CD14-positive monocyte (primary cell): ENCODE measurements at regions not wholly inside any gene's neighbourhood (a gene's known extent, or its start where the extent isn't known, plus 50 kb on each side); places are given as distances from the start of the nearest gene placed in this dataset.

Experiments used
- DNase-seq, 3 donors: peaks; one replicate each; pipeline ENCODE4 v3.0.0-alpha.2; 2011 to 2022
- H2AFZ ChIP-seq: 2 replicates; pipeline ENCODE4 v1.6.0; 2012; ENCODE audit warnings: mild to moderate bottlenecking, low read depth, low read length, inconsistent platforms; ENCODE audit not compliant: insufficient read depth, poor library complexity, severe bottlenecking
- H3K27ac ChIP-seq, 2 donors: 1 replicate in 1 of 2; 2 replicates in 1 of 2; pipeline ENCODE4 v1.5.1; 2012 to 2013; ENCODE audit warnings: low read length in 2 of 2, control low read depth in 1 of 2, inconsistent platforms in 1 of 2, low read depth in 1 of 2, mild to moderate bottlenecking in 1 of 2
- H3K27me3 ChIP-seq, 2 donors: one replicate each; pipeline versions ENCODE4 v1.6.0 to v1.6.1; 2011 to 2013; ENCODE audit warnings: low read length in 2 of 2; ENCODE audit not compliant: control insufficient read depth in 2 of 2, insufficient read depth in 2 of 2
- H3K36me3 ChIP-seq, 2 donors: replicated peaks in 1 of 2; 1 replicate in 1 of 2; 2 replicates in 1 of 2; pipeline versions ENCODE4 v1.5.1 to v1.6.1; 2012 to 2013; ENCODE audit warnings: low read length in 2 of 2, control low read depth in 1 of 2, inconsistent platforms in 1 of 2, mild to moderate bottlenecking in 1 of 2; ENCODE audit not compliant: insufficient read depth in 2 of 2, control insufficient read depth in 1 of 2
- H3K4me1 ChIP-seq, 2 donors: 1 replicate in 1 of 2; 2 replicates in 1 of 2; pipeline versions ENCODE4 v1.5.1 to v1.6.1; 2012 to 2013; ENCODE audit warnings: low read length in 2 of 2, control low read depth in 1 of 2, inconsistent platforms in 1 of 2, mild to moderate bottlenecking in 1 of 2, moderate library complexity in 1 of 2; ENCODE audit not compliant: insufficient read depth in 2 of 2, control insufficient read depth in 1 of 2
- H3K4me2 ChIP-seq: replicated peaks from 2 replicates; pipeline ENCODE3; 2012; ENCODE audit warnings: low read length, moderate library complexity, mild to moderate bottlenecking; ENCODE audit not compliant: poor library complexity, severe bottlenecking; ENCODE audit errors: extremely low read depth
- H3K4me3 ChIP-seq, 3 experiments: fragments of 200-600 bp in 1 of 3; sonication (generic) in 1 of 3; replicated peaks in 1 of 3; 1 replicate in 2 of 3; 2 replicates in 1 of 3; pipeline ENCODE4 v1.5.1; 2011 to 2013; ENCODE audit warnings: low read length in 3 of 3, mild to moderate bottlenecking in 3 of 3, control low read depth in 2 of 3, low read depth in 2 of 3, inconsistent platforms in 1 of 3, moderate library complexity in 1 of 3
- H3K79me2 ChIP-seq: 2 replicates; pipeline ENCODE4 v1.6.0; 2012; ENCODE audit warnings: mild to moderate bottlenecking, control low read depth, inconsistent platforms, low read length, moderate library complexity; ENCODE audit not compliant: insufficient read depth
- H3K9ac ChIP-seq: 2 replicates; pipeline ENCODE4 v1.6.0; 2017; ENCODE audit warnings: low read length, mild to moderate bottlenecking; ENCODE audit not compliant: insufficient read depth, poor library complexity, severe bottlenecking
- H3K9me3 ChIP-seq, 2 donors: replicated peaks in 1 of 2; 1 replicate in 1 of 2; 2 replicates in 1 of 2; pipeline versions ENCODE4 v1.5.1 to v1.6.1; 2012 to 2013; ENCODE audit warnings: low read length in 2 of 2, control low read depth in 1 of 2; ENCODE audit not compliant: control insufficient read depth in 1 of 2, insufficient read depth in 1 of 2
- H4K20me1 ChIP-seq: 2 replicates; pipeline ENCODE4 v1.6.0; 2012; ENCODE audit warnings: mild to moderate bottlenecking, low read length, control low read depth, moderate library complexity; ENCODE audit not compliant: insufficient read depth
- H3K27ac Mint-ChIP-seq, 7 donors: one replicate each; pipeline ENCODE4 v1.8.0; 2020; ENCODE audit warnings: mild to moderate bottlenecking in 7 of 7, mixed read lengths in 7 of 7, moderate library complexity in 6 of 7, inconsistent platforms in 2 of 7
- H3K27me3 Mint-ChIP-seq, 3 donors: one replicate each; pipeline ENCODE4 v1.8.0; 2021 to 2022; ENCODE audit warnings: low read depth in 3 of 3, mild to moderate bottlenecking in 3 of 3, mixed read lengths in 3 of 3, moderate library complexity in 3 of 3, inconsistent platforms in 1 of 3
- H3K36me3 Mint-ChIP-seq, 2 donors: one replicate each; pipeline ENCODE4 v1.8.0; 2020; ENCODE audit warnings: mixed read lengths in 2 of 2, inconsistent platforms in 1 of 2, mild to moderate bottlenecking in 1 of 2
- H3K4me1 Mint-ChIP-seq: one replicate; pipeline ENCODE4 v1.8.0; 2020; ENCODE audit warnings: mild to moderate bottlenecking, mixed read lengths
- H3K4me3 Mint-ChIP-seq, 2 donors: one replicate each; pipeline ENCODE4 v1.8.0; 2020; ENCODE audit warnings: mild to moderate bottlenecking in 2 of 2, mixed read lengths in 2 of 2, moderate library complexity in 1 of 2
- H3K9me3 Mint-ChIP-seq, 7 donors: one replicate each; pipeline ENCODE4 v1.8.0; 2020 to 2022; ENCODE audit warnings: mixed read lengths in 7 of 7, mild to moderate bottlenecking in 6 of 7, moderate library complexity in 6 of 7, inconsistent platforms in 2 of 7
- CTCF ChIP-seq: fragments of 200-600 bp; IDR thresholded peaks from one replicate; pipeline ENCODE4 v1.8.0; 2022; ENCODE audit warnings: antibody characterized with exemption, mild to moderate bottlenecking
- WGBS: methylation state at CpG from one replicate; pipeline ENCODE4 v1.1.5; 2013; ENCODE audit warnings: missing lambda C conversion rate; ENCODE audit not compliant: insufficient coverage; 5-methylcytosine and 5-hydroxymethylcytosine counted together
- intact Hi-C, 2 donors: fragments of 100-400 bp; cut with micrococcal nuclease; formaldehyde crosslinking; loops; one replicate each; pipeline versions ENCODE4 v1.15.0 to v1.15.1; 2023

- Histone ChIP-seq H3K4me3 (no peak overlapping the region), H3K79me2 (no peaks in the 10 kb centered on the region), H3K4me2 (no peak overlapping the region), H3K27me3 (no peaks in the 10 kb centered on the region), H3K4me1 (no peaks in the 10 kb centered on the region), H3K36me3 (no peaks in the 10 kb centered on the region), H3K9ac (no peak overlapping the region), H3K9me3 (no peaks in the 10 kb centered on the region), H4K20me1 (no peaks in the 10 kb centered on the region), H3K27ac (no peak overlapping the region), H2AFZ (no peak overlapping the region)
- Mint-ChIP-seq H3K9me3 (peaks cover 0 to 3% (median 0%) of the 10 kb centered on the region in 7 donors), H3K27ac (no peak overlapping the region), H3K36me3 (no peaks in the 10 kb centered on the region), H3K27me3 (peaks cover 0 to 2% (median 1%) of the 10 kb centered on the region in 3 donors), H3K4me1 (no peaks in the 10 kb centered on the region), H3K4me3 (no peak overlapping the region)
- no peak for TF ChIP-seq CTCF
- DNase-seq = no peak
- WGBS = 100% methylated on average over 2 of the region's 9 CpGs
- intact Hi-C loops = no loop called here
Measured at GRCh38 chr4:89358935-89359638, 51.5 kb upstream of the GPRIN3 start.

- H3K9me3 ChIP-seq = no peaks in the 10 kb centered on the region
- WGBS = no CpG with 5 or more reads among the region's 3 CpGs
- H3K4me3 ChIP-seq = no peak overlapping the region
- no peaks in the 10 kb centered on the region for H4K20me1 ChIP-seq
- H3K27ac Mint-ChIP-seq = no peak overlapping the region
- no peak overlapping the region for H3K9ac ChIP-seq
- H3K27me3 Mint-ChIP-seq = peaks cover 0 to 2% (median 1%) of the 10 kb centered on the region in 3 donors
- H3K27me3 ChIP-seq = no peaks in the 10 kb centered on the region
- no peak overlapping the region for H3K4me2 ChIP-seq
- no peak overlapping the region for H3K27ac ChIP-seq
- H3K4me1 ChIP-seq = no peaks in the 10 kb centered on the region
- intact Hi-C loops = no loop called here
- no peak for TF ChIP-seq CTCF
- H3K4me3 Mint-ChIP-seq = no peak overlapping the region
- H3K9me3 Mint-ChIP-seq = peaks cover 0 to under 1% (median 0%) of the 10 kb centered on the region in 7 donors
- no peak overlapping the region for H2AFZ ChIP-seq
- no peaks in the 10 kb centered on the region for H3K79me2 ChIP-seq
- DNase-seq = no peak
- H3K36me3 ChIP-seq = no peaks in the 10 kb centered on the region
- no peaks in the 10 kb centered on the region for H3K4me1 Mint-ChIP-seq
- no peaks in the 10 kb centered on the region for H3K36me3 Mint-ChIP-seq
Measured at GRCh38 chr4:89357787-89358186, 50.2 kb upstream of the GPRIN3 start.
